Inferior parietal cortex (tissue), 1 donor: ENCODE measurements at regions not wholly inside any gene's neighbourhood (a gene's known extent, or its start where the extent isn't known, plus 50 kb on each side); places are given as distances from the start of the nearest gene placed in this dataset.
"Not testable (repeated sequence)": the region's sequence is repeated elsewhere in the genome, so short reads cannot be mapped to it uniquely, and the experiment has no call there.

Experiments used
- DNase-seq: peaks from one replicate; pipeline ENCODE4 v3.0.0-alpha.2; 2016; ENCODE audit errors: extremely low spot score

DNA sequence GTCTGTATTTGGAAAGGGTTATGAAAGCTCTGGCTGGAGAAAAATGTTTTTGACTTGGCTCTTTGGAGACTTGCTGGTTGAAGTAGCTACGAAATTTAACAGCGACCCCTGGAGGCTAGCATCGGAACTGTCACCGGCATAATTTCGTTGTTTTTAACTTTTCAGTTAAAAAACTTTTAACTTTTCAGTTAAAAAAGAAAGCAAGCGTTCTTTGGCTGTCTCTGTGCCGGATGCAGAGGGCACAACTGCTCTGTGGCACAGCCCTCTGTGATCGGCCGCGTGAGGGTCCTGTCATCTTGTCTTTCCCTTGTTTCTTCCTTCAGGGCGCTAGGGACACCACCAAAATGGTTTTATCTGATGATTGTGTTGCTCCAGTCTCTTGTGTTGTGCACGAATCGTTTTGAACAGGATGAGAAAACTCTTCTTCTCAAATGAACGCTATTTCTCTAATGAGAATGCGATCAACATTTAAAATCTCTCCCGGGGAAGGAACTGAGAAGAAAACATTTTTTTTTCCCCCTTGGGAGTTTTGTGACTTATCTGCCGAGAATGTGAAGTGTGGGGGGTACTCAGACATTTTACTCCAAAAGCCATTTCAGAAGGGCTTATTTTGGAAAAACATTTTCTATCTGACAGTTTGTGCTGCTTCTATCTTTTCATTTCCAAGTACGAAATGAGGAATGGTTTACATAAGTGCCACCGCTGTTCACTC lies 57.1 kb downstream of the ADCYAP1 start:
- DNase-seq, result peak; percentile 63

- DNase-seq, result no peak
Measured at GRCh38 chr18:963276-963675, 58.6 kb downstream of the ADCYAP1 start.

DNA sequence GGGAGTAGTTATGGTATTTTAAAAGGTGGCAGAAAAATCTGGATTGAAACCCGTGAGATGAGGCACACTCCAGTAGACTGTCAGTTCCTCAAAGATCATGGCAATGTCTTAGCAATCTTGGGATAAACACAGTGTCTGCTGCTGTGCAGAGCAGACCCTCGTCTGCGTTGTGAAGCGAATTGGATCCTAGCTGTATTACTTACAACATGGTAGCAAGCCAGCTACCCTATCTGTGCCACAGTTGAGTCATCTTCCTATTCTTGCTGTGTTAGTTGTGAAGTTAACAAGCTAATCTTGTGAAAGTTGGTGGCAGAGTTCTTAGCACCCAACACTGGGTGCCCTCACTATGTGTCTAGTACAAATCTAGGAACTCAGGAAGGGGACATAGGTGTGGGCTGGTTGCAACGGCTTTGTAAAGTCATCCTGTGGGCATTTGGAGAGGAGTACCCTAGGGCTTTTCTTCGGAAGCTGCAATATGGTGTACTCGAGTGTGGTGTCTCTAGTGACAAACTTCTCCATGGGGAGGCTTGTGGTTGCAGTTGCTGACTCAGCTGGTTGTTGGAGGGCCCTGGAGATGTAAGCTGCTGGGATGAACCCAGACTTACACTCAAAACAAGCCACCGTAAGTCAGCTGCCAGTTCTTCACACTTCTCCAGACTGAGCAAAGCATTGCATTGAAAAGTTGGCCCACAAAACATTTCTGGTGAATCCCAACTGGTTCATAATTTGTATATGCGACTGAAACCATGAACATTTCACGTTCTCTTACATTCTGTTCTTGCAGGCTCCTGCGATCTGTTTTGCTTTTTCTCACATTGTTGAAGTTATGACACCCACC lies 61.5 kb downstream of the ADCYAP1 start:
- DNase-seq, result no peak

DNA sequence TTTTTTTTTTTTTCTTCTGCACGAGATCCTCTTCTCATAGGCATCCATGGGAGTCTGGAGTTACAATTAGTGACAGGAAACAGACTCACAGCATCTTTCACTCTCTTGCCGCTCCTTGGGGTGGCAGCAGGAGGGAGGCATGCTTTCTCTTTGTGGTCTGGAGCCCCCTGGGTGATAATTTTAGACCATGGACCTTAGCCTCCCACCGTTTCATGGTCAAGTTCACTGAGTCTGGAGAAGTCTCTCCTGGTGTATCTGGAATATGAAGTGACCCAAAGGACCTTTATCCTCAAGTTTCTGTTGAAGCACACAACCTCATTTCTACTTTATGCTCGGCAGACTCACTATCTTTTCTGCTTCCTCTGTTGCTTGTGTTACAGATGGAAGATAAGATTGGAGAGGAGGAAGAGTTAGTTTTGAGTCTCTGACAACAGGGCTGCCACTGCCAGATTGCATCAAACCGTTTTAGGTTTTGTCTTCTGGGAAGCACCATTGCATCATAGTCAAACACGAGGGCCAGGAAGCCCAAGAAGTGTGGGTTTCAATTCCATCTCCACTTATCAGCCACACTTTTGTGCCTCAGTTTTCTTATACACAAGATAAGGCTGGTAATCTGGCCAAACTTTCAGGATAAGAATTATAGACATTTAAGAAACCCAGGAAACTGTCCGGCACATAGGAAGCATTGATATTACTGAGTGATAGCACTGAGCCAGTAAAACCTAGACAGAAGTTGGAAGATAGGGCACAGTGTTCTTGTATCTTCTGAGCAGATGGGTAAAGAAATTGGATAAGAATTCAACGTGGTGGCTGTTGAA lies 62.3 kb downstream of the ADCYAP1 start:
- DNase-seq, result no peak

GRCh38 chr18:968910-969309 lies 64.2 kb downstream of the ADCYAP1 start:
- DNase-seq, result not testable (repeated sequence)

DNA sequence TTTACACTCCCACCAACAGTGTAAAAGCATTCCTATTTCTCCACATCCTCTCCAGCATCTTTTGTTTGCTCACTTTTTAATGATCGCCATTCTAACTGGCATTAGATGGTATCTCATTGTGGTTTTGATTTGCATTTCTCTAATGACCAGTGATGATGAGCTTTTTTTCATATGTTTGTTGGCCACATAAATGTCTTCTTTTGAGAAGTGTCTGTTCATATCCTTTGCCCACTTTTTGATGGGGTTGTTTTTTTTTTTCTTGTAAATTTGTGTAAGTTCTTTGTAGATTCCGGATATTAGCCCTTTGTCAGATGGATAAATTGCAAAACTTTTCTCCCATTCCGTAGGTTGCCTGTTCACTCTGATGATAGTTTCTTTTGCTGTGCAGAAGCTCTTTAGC lies 64.6 kb downstream of the ADCYAP1 start:
- not testable (repeated sequence) for DNase-seq

DNA sequence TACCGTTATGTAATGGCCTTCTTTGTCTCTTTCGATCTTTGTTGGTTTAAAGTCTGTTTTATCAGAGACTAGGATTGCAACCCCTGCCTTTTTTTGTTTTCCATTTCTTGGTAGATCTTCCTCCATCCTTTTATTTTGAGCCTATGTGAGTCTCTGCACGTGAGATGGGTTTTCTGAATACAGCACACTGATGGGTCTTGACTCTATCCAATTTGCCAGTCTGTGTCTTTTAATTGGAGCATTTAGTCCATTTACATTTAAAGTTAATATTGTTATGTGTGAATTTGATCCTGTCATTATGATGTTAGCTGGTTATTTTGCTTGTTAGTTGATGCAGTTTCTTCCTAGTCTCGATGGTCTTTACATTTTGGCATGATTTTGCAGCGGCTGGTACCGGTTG lies 69.9 kb downstream of the ADCYAP1 start:
- not testable (repeated sequence) for DNase-seq

- DNase-seq, result not testable (repeated sequence)
Measured at GRCh38 chr18:976393-977128, 71.9 kb downstream of the ADCYAP1 start.

DNA sequence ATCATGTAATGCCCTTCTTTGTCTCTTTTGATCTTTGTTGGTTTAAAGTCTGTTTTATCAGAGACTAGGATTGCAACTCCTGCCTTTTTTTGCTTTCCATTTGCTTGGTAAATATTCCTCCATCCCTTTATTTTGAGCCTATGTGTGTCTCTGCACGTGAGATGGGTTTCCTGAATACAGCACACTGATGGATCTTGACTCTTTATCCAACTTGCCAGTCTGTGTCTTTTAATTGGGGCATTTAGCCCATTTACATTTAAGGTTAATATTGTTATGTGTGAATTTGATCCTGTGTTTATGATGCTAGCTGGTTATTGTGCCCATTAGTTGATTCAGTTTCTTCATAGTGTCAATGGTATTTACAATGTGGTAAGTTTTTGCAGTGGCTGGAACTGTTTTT lies 72.7 kb downstream of the ADCYAP1 start:
- DNase-seq, result not testable (repeated sequence)

- not testable (repeated sequence) for DNase-seq
Measured at GRCh38 chr18:977732-978131, 73.1 kb downstream of the ADCYAP1 start.

DNA sequence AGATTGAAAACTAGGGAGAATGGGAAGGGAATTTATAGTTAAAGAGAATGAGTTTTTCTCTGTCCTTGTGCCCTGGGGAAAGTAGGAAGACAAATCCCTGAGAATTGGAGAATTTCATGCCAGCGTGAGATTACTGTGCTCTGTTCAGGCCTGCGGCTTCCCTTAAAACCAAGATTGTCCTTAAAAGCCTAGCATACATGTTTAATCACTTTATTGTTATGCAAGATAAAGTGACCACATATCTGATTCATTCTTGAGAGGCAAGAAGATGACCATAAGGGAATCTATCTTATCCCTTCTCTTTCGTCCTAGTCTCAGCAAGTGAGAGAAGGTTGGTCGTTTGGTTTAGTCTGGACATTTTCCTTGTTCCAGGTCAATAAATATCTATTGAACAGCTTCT lies 75.9 kb downstream of the ADCYAP1 start:
- DNase-seq, result no peak

DNA sequence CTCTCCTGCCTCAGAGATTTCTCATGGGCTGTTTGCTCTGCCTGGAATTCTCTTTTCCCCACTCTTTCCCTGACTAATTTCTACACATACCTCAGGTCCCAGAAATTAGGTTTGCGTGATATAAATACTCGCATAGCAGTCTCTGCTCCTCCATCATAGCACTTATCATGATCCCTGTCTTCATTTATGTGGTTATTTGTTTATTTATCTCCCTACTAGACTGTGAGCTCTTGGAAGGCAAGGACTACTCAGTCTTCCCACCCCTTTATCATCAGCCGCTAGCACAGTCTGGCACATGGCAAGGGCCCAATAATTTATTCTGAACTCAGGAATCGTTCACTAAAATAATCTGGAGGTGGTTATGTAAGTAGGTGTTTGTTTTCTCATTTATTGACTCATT lies 79.3 kb downstream of the ADCYAP1 start:
- no peak for DNase-seq

DNA sequence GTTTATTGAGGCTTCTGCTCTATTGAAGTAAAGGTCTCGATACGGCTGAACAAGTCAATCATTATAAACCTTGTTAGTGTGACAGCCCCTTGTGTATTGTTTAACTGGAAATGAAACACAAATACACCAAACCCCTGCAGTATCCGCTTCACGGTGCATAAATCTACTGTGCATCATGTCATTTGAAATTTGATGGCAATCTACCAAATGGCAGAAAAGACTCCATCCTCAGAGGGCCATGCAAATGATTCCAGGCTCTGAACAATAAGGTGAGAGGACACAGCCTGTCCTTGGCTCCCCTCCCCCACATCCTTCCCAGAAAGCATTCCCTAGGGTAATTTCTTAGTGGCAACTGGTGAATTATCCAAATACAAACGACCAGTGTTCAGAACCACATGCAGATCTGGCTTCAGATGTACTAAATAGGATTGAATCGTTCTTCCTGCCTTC lies 80.6 kb downstream of the ADCYAP1 start:
- no peak for DNase-seq

GRCh38 chr18:986051-986450 lies 81.4 kb downstream of the ADCYAP1 start:
- no peak for DNase-seq

GRCh38 chr18:986552-986951 lies 81.9 kb downstream of the ADCYAP1 start:
- DNase-seq, result no peak

DNA sequence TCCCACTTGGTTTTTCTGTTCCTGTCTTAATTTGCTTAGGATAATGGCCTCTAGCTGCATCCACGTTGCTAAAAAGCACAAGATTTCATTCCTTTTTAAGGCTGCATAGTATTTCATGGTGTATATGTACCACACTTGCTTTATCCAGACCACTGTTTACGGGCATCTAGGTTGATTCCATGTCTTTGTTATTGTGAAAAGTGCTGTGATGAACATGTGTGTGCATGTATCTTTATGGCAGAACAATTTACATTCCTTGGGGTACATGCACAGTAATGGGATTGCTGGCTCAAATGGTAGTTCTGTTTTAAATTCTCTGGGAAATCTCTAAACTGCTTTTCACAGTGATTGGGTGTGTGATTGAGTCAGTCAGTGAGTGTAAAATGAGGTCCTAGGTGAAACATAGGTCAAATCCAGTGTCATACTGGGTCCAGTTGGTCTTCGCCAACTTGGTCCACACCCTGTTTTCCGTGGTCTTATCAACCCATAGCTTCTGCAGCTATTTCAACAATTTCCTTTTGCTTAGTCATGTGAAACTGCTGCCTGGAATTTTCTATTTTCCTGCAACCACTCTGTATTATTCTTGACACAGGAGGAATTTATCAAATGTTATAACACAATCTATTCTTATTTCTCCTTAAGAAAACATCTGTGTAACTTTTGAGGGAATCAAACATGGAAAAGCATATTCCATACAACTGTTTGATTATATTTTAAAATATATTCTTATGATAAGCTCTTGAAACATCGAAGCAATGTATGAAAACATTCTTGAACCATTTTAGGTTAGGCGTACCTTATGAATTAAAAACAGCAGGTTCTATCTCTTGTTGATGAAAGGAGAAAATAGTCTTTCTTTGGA lies 82.9 kb downstream of the ADCYAP1 start:
- no peak for DNase-seq

- DNase-seq, result no peak
Measured at GRCh38 chr18:989425-989824, 84.8 kb downstream of the ADCYAP1 start.

DNA sequence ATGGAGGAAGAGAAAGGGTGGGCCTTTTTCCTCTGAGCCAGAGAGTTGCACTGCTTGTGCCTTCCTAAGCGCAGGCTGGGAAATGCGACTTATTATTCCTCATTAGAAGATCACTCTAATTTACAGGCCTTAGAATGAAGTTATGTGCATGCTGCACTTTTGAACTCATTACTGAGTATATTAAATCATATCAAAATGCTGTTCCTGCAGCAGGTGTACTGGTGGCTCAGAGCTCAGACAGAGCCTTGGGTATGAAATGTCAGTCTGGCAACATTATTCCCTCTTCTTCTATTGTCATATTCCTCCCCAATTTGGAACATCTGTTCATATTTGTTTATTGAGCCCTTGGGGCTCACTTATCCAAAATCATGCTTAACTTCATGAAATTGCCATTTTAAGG lies 85.5 kb downstream of the ADCYAP1 start:
- no peak for DNase-seq

- no peak for DNase-seq
Measured at GRCh38 chr18:991441-991840, 86.8 kb downstream of the ADCYAP1 start.

- no peak for DNase-seq
Measured at GRCh38 chr18:993560-993959, 88.9 kb downstream of the ADCYAP1 start.

- no peak for DNase-seq
Measured at GRCh38 chr18:995629-996028, 91.0 kb downstream of the ADCYAP1 start.
